RPMI7951 (cell line): ENCODE measurements at regions not wholly inside any gene's neighbourhood (a gene's known extent, or its start where the extent isn't known, plus 50 kb on each side); places are given as distances from the start of the nearest gene placed in this dataset.
"Not testable (repeated sequence)": the region's sequence is repeated elsewhere in the genome, so short reads cannot be mapped to it uniquely, and the experiment has no call there.

Source experiments
- DNase-seq: peaks from one replicate; pipeline ENCODE4 v3.0.0-alpha.2; 2012; ENCODE audit warnings: low read depth

DNA sequence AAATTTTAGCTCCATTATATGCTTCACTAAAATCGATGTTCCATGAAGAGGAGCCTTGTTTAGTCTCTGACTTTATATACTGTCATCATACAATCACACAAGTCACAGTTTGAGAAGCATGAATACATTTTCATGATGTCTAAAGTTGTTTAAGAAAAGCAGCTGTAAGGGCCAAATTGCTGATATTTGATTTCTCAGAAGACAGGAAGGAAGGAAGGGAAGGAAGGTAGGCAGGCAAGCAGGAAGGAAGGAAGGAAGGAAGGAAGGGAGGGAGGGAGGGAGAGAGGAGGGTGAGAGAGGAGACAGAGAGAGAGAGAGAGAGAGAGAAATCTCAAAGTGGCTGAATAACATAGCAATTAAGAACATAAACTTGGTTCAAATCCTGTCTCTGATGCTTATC is 153.7 kb downstream of the RTL9 start:
- DNase-seq, result no peak

DNA sequence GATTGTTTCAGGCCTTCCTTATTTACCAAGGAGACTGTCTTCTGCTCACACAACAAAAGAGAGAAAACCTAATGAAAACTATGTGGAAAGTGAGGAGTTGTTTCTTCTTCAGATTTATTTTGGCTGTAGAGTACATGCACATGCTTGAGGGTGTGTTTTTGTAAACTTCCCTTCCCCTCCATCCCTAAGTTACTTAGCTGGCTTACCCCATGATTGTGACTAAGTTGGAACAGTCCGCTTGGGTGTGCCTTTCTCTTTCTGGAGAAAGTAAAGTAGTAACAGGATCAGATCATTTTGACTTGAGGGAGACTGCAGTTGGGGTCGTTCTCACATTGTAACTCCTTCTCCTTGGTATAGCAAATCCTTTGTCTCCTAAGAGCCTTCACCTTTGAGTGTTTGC is 155.9 kb downstream of the RTL9 start:
- no peak for DNase-seq

DNA sequence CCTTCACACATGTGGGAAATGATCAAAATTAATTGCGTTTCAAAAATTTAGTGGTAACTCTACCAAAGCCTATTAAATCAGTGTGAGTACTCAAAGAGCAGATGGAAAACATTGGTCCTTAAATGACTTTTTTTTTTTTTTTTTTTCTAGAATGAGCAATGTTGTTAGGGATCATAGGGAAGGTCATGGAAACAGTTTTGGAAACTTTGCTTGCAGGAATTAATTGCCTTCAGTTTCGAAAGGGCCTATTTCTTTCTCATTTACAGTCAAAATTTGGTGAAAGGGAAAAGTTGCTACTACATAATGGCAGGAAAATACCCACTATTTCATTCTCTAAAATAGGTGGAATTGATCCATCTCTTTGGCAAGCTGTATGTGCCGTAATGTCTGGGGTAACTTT is 160.9 kb downstream of the RTL9 start:
- DNase-seq, result no peak

DNA sequence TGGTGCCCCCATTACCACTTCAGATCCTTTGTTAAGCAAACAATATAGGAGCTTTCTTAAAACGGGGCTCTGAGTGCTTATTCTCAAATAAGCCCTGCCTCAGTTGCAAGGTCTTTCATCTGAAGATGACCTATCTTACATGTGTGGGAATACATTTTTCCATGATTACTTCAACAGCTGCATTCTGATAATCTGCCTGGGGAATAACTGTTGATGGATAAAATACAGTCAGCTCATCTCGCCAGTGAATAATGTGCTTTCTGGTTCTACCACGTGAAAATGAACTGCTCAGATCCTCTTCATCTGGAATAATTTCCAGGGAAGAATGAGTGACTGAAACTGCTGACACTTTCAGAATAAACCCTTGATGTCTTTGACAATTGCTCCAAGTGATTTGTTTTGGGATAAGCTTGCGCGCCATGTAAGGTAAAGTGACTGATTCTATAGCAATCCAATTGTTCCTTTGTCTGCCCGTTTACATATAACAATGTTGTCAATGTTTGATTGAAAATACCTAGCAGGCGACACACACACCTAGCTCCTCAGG is 161.3 kb downstream of the RTL9 start:
- DNase-seq, result no peak

DNA sequence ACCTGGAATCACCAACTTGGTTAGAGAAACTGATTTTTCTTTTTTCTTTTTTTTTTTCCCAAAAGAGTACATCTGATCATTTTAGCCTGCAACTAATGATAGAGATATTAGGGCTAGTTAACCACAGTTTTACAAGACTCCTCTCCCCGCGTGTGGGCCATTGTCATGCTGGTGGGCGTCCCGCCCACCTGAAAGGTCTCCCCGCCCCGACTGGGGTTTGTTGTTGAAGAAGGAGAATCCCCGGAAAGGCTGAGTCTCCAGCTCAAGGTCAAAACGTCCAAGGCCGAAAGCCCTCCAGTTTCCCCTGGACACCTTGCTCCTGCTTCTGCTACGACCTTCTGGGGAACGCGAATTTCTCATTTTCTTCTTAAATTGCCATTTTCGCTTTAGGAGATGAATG is 162.0 kb downstream of the RTL9 start:
- not testable (repeated sequence) for DNase-seq

DNA sequence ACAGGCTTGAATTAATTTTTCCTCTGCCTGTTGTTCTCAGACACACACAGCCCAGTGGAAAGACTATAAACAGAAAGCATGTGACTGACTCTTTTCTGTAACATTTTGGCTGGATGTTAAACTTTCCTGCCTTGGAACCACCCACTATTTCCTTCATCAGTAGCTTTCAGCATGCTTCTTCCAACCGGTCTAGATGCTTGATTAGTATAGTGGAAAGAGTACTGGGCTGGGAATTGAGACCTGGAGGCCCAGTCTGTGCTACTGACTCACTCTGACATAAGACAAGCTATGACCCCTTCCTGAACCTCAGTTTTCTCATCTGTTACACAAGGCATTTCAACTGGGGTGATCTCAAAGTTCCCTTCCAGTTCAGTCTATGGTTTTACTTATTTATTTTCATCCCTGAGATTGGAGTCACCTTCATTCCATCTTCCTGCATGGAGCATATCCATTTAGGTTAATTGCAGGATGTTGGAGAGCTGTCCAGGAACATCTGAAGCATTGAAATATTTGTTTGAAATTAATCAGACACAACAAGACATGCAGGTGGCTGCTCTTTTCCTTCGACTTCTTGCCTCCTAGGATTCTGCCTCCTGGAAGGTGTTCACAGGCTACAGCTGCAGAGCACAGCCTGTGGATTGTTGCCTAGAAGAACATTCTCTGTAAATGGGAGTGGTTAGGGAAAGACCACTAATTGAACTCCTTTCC is 173.4 kb downstream of the RTL9 start:
- DNase-seq, result peak; percentile 23

DNA sequence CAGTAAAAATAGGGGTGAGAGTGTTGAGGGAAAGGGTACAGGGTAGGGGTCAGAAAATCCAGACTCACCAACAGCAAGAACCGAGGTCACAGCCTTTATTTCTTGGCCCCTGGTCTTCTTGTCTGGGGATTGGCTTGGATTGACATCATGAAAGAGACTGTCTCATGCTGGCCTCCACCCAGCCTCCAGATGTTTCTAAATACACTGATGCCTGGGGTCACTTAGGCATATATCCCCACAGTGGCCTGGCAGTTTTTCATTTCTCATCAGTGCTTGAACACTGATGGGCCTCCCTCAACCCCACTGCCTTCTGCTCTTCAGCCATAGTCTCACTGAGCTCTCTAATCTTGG is 173.9 kb downstream of the RTL9 start:
- no peak for DNase-seq

DNA sequence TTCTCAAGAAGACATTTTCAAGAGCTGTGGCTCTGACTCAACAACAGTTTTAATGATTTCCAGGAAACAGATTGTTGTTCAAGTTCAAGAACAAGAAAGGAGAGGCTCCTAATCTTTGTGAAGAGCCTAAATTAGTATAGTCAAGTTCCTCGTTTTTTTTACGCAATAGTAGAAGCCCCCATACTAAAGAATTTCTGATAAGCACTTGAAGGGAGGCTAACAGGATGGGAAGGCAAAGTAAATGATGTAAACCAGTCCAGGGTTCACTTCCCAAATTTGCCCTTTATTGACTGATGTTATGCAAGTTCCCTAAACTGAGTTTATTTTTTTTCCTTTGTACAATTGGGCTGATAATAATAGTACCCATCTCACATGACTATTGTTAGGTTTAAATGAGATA is 178.2 kb downstream of the RTL9 start:
- no peak for DNase-seq

DNA sequence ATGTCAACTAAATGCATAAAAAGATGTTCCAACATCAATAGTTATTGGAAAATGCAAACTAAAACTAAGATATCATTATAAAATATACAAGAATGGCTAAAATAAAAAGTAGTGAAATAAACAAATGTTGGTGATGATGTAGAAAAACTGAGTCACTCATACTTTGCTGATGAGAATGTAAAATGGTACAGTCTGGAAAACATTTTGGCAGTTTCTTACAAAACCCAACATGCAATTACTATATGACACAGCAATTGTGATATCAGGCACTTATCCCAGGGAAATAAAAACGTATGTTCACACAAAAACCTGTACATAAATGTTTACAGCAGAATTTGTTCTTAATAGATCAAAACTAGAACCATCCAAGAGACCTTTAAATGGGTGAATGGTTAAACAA is 182.6 kb downstream of the RTL9 start:
- DNase-seq, result peak; percentile 19

DNA sequence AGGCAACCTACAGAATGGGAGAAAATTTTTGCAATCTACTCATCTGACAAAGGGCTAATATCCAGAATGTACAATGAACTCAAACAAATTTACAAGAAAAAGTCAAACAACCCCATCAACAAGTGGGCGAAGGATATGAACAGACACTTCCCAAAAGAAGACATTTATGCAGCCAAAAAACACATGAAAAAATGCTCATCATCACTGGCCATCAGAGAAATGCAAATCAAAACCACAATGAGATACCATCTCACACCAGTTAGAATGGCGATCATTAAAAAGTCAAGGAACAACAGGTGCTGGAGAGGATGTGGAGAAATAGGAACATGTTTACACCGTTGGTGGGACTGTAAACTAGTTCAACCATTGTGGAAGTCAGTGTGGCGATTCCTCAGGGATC is 192.2 kb downstream of the RTL9 start:
- DNase-seq, result not testable (repeated sequence)

DNA sequence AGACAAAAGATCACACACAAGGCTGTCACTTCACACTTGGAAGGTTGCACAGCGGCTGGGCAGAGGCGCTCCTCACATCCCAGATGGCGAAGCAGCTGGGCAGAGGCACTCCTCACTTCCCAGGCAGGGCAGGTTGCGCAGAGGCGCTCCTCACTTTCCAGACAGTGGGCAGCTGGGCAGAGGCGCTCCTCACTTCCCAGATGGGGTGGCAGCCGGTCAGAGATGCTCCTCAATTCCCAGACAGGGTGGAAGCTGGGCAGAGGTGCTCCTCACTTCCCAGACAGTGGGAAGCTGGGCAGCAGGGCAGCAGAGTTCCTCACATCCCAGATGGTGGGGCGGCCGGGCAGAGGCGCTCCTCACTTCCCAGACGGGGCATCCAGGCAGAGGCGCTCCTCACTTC is 199.2 kb downstream of the RTL9 start:
- no peak for DNase-seq

DNA sequence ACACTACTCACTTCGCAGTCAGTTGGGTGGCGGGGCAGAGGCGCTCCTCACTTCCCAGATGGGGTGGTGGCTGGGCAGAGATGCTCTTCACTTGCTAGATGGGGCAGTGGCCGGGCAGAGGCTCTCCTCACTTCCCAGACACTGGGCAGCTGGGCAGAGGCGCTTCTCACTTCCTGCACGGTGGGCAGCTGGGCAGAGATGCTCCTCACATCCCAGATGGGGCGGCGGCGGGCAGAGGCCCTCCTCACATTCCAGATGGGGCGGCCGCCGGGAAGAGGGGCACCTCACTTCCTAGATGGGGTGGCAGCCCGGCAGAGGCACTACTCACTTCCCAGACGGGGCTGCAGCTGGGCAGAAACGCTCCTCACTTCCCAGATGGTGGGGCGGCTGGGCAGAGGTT is 199.8 kb downstream of the RTL9 start:
- no peak for DNase-seq

DNA sequence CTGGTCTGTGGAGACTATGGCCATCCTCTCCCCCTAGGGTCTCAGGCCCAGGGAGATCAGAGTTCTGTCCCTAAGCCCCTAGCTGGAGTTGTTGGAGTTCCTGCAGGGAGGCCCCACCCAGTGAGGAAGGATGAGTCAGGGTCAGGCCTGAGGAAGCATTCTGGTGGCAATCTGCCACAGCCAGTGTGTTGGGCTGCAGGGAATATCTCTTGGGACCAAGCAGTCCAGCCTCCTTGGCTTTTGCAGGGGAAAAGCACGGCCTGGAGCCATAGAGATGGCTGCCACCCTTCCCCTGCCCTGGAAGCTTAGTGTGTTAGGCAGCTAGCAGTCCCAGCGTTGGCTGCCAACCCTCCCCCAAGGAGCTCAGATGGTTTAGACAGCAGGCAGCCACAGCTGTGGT is 202.4 kb downstream of the RTL9 start:
- DNase-seq, result peak; percentile 89

DNA sequence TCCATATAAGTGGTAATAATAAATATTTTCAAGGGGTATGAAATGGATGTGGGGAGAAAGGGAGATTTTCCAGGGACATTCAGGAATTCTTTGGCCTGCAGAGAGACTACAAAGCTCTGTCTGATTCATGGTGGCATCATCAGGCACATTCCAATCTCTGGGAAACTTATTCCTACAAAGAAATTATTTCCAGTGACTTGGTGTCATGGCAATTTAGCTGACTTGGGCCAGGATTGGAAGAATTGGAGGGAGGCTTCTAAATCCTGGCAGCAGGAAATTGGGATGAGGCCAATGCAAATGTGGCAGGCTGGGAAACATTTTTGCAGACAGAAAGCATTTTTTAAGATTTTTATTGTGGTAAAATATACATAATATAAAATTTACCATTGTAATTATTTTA is 204.6 kb downstream of the RTL9 start:
- DNase-seq, result peak; percentile 87

DNA sequence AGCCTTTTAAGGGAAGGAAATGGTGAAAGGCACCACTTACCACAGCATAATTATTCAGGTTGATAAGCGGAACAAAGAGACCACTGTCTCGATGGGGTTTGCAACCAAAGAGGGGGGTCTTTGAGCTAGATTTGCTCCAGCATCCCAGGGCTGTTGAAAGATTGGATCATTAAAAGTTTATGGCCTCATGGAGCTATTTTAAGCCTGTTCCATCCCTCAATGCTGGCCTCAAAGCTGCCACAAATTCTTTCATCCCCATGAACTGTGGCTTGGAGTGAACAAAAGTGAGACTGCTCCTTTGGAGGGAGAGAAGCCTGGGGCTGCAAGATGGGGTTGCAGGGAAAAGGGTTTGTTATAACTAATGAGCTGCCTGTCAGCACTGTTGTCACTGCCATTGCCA is 209.8 kb downstream of the RTL9 start:
- peak; percentile 51 for DNase-seq

DNA sequence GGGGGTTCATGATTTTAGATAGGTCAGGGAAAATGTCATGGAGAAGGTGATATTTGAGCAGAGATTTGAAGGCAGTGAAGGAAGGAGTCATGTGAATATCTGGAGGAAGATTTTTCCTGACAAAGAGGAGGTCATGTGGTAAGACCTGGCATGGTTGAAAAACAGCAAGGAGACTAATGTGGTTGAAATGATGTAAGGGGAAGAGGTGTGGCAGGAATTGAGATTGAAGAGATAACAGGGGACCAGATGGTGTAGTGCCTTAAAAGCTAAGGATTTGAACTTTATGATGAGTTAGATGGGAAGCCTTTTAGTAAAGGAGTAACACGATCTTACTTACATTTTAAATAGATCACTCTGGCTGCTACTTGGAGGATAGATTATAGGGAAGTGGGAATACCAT is 210.9 kb downstream of the RTL9 start:
- peak; percentile 88 for DNase-seq

DNA sequence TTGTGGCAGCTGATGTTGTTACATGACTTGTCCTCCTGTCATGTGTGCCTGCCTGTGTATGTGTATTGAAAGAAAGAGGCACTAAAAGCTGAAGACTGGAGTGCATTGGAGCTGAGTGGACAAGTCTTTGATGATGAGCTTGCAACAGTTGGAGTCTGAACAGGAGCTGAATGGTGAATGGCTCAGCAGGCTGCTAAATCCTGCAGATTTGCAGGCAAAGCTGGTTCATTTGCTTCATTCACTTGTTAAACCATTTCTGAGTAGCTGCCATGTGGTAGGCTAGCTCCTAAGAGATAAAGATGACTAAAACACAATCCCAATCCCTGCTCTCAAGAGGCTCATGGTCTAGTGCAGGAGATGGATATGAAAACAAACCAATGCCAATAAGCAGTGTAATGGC is 217.3 kb downstream of the CHRDL1 start:
- DNase-seq, result no peak

DNA sequence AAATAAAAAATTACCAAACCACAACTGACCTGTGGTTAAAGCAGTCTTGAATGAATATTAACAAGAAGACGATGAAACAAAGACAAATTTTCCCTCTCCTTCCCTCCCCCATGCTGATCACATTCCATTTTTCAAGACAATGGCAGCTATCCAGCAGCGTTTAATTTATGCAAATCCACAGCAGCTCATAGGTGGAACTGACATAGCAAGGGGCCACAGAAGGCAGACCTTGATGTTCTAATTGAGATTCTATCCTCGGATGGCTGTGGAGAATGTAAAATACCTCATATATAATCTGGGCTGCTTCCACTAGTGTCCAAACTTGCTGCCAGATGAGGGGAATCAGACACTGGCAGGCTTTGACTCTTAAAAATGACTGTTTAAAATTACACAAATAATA is 211.5 kb downstream of the CHRDL1 start:
- DNase-seq, result no peak

DNA sequence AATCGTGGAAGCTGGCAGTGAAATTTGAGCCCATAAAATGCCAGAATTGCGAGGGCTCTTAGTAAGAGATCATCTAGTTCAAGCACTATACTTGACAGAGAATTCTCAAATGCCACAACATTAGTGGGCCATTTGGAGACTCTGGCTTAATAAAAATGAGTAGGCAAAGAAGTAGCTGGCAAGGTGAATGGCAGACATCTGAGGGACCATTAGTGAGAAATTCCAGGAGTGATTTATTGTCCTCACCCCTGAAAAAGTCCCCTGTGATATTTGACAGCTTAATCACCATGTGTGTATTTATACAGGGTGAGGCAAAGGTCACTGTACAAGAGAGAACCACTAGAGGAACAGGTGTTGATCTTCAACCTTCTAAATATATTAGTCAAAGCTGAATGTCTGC is 207.5 kb downstream of the CHRDL1 start:
- no peak for DNase-seq

DNA sequence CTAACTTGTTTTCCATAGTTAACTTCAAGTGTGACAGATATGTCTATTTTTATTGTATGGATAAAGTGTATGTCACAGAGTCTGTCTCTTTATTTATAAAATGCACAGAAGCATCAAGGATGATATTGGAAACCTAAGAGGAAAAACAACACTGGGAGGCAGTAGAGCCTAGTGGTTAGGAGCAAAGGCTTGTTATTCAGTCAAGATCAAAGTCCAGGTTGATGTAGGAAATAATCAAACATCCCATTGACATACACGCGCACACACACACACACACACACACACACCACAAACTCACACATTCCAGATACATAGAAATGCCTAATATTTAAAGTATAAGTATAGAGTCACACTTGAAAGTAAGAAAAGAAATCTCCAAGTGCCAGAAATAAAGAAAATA is 206.8 kb downstream of the CHRDL1 start:
- no peak for DNase-seq

DNA sequence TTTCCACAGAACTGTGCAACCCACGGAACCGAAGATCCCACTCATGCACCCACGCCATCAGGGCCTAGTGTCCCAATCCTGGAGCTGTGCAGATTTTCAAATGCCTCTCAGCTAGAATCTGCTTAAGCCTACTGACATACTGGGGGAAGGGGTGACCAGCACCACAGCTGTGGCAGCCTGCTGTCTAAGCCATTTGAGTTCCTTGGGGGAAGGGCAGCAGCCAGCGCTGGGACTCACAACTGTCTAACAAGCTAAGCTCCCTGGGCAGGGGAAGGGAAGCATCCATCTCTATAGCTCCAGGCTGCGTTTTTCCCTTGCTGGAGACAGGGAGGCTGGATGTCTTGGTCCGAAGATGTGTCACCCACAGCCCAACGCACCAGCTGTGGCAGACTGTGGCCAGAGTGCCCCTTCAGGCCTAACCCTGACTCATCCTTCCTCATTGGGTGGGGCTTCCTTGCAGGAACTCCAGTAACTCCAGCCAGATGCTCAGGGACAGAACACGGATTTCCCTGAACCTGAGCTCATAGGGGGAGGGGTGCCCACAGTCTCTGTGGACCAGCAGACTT is 194.8 kb downstream of the CHRDL1 start:
- peak; percentile 93 for DNase-seq

DNA sequence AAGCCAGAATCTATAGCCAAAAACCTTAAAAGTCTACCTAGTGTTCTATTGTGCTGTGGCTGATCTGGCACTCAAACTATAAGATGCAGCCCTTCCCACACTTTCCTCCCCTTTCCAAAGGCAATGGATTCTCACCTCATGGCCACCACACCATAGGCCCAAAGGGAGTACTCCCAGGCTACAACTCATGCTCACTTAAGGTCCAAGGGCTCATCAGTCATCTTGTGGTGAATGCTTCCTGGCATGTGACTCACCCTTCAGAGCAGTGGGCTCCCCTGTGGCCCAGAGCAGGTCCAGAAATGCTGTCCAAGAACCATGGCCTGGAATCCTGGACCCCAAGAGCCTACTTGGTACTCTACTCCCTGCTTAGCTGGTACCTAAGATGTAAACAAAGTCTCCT is 181.0 kb downstream of the CHRDL1 start:
- peak; percentile 60 for DNase-seq
